ENCODE measurements at regions not wholly inside any gene's neighbourhood (a gene's known extent, or its start where the extent isn't known, plus 50 kb on each side); places are given as distances from the start of the nearest gene placed in this dataset.

DNA sequence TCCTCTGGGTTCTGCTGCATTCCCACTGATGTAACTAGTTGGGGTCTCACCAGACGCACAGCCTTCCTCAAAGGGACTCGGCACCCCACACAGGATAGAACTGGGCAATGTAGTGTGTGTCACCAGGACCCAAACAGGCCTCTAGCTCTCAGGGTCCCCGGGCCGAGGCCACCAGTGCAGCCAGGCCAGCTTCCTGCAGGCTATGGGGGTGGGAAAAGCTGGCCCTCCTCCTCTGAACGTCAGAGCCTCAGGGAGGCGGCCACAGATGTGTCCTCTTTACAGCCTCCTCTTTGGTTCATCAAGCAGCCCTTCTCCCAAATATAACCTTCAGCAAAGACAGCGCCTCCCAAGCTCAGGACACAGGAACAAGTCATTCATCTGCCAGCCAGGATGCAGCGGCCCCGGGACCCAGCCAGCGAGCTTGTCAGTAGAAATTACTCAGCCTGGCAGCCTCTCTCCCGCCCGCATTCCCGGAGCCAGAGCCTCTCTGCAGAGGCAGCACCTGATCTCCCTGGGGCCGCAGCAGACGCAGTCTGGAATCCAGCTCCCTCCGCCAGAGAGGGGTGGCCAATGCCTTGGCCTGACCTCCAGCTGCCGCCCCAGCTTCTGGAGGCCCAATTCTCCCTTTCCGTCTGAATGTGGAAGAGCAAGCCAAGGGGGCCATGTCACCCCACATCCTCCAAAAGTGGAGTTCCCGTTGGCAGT is 288.5 kb downstream of the FBXW7 start:
- H3K4me2 ChIP-seq (replicated peaks; ENCODE audit: extremely low read depth, low read length, poor library complexity, severe bottlenecking) = no peak overlapping the region
- H3K4me3 Mint-ChIP-seq = no peak overlapping the region
- no peaks in the 10 kb centered on the region for H3K36me3 Mint-ChIP-seq
- no peaks in the 10 kb centered on the region for H3K79me2 ChIP-seq (ENCODE audit: insufficient read depth, low read length)
- no peak for DNase-seq
- H4K20me1 ChIP-seq (ENCODE audit: insufficient read depth, low read length) = no peaks in the 10 kb centered on the region
- no peak overlapping the region for H2AFZ ChIP-seq (ENCODE audit: insufficient read depth, low read depth, low read length, poor library complexity, severe bottlenecking)
- H3K27ac Mint-ChIP-seq = no peak overlapping the region
- TF ChIP-seq, protein P1, sequence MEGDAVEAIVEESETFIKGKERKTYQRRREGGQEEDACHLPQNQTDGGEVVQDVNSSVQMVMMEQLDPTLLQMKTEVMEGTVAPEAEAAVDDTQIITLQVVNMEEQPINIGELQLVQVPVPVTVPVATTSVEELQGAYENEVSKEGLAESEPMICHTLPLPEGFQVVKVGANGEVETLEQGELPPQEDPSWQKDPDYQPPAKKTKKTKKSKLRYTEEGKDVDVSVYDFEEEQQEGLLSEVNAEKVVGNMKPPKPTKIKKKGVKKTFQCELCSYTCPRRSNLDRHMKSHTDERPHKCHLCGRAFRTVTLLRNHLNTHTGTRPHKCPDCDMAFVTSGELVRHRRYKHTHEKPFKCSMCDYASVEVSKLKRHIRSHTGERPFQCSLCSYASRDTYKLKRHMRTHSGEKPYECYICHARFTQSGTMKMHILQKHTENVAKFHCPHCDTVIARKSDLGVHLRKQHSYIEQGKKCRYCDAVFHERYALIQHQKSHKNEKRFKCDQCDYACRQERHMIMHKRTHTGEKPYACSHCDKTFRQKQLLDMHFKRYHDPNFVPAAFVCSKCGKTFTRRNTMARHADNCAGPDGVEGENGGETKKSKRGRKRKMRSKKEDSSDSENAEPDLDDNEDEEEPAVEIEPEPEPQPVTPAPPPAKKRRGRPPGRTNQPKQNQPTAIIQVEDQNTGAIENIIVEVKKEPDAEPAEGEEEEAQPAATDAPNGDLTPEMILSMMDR (IDR thresholded peaks at IDR 0.05) = no peak
- H3K27ac ChIP-seq (ENCODE audit: low read depth in 1 of 2, low read length in 2 of 2) = no peak overlapping the region
- H3K4me3 ChIP-seq (replicated peaks in 1 of 3; ENCODE audit: low read depth in 2 of 3, low read length in 3 of 3) = no peak overlapping the region
- H3K27me3 Mint-ChIP-seq (ENCODE audit: low read depth in 3 of 3) = peaks cover 0 to 7% (median 0%) of the 10 kb centered on the region in 3 donors
- intact Hi-C loops (cut with micrococcal nuclease) = no loop called here
- no peak overlapping the region for H3K9ac ChIP-seq (ENCODE audit: insufficient read depth, low read length, poor library complexity, severe bottlenecking)
- H3K4me1 Mint-ChIP-seq = peaks cover 7% of the 10 kb centered on the region
- no peaks in the 10 kb centered on the region for H3K9me3 ChIP-seq (replicated peaks in 1 of 2; ENCODE audit: control insufficient read depth in 1 of 2, insufficient read depth in 1 of 2, low read length in 2 of 2)
- no peaks in the 10 kb centered on the region for H3K27me3 ChIP-seq (ENCODE audit: control insufficient read depth in 2 of 2, insufficient read depth in 2 of 2, low read length in 2 of 2)
- H3K9me3 Mint-ChIP-seq = peaks cover 0 to 9% (median 1%) of the 10 kb centered on the region in 7 donors
- no peaks in the 10 kb centered on the region for H3K36me3 ChIP-seq (replicated peaks in 1 of 2; ENCODE audit: control insufficient read depth in 1 of 2, insufficient read depth in 2 of 2, low read length in 2 of 2)
- WGBS (ENCODE audit: insufficient coverage) = 96% methylated on average over 13 of the region's 19 CpGs
- no peaks in the 10 kb centered on the region for H3K4me1 ChIP-seq (ENCODE audit: control insufficient read depth in 1 of 2, insufficient read depth in 2 of 2, low read length in 2 of 2)

DNA sequence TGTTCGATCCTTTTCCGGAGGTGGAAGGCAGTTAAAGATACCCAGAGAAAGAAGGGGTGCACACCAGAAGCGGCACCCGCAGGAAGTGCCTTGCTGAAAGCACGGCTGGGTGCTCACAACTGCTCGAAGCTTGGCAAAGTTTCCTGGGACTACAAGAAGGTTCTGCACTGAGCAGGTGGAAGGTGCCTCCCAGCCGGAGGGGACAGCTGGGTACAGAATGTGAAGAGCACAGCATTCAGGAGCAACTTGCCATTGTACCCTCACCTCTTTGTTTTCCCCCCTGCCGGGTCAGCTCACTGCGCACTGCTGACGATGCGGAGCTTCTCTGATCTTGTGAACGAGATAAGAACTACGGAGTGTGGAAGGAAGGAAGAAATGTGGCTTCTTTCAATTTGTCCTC is 289.2 kb downstream of the FBXW7 start:
- Histone ChIP-seq H2AFZ (ENCODE audit: insufficient read depth, low read depth, low read length, poor library complexity, severe bottlenecking) (no peak overlapping the region), H3K4me3 (replicated peaks in 1 of 3; ENCODE audit: low read depth in 2 of 3, low read length in 3 of 3) (no peak overlapping the region), H3K27ac (ENCODE audit: low read depth in 1 of 2, low read length in 2 of 2) (no peak overlapping the region), H3K9ac (ENCODE audit: insufficient read depth, low read length, poor library complexity, severe bottlenecking) (no peak overlapping the region), H3K9me3 (replicated peaks in 1 of 2; ENCODE audit: control insufficient read depth in 1 of 2, insufficient read depth in 1 of 2, low read length in 2 of 2) (no peaks in the 10 kb centered on the region), H4K20me1 (ENCODE audit: insufficient read depth, low read length) (no peaks in the 10 kb centered on the region), H3K4me1 (ENCODE audit: control insufficient read depth in 1 of 2, insufficient read depth in 2 of 2, low read length in 2 of 2) (no peaks in the 10 kb centered on the region), H3K36me3 (replicated peaks in 1 of 2; ENCODE audit: control insufficient read depth in 1 of 2, insufficient read depth in 2 of 2, low read length in 2 of 2) (no peaks in the 10 kb centered on the region), H3K27me3 (ENCODE audit: control insufficient read depth in 2 of 2, insufficient read depth in 2 of 2, low read length in 2 of 2) (no peaks in the 10 kb centered on the region), H3K4me2 (replicated peaks; ENCODE audit: extremely low read depth, low read length, poor library complexity, severe bottlenecking) (no peak overlapping the region), H3K79me2 (ENCODE audit: insufficient read depth, low read length) (no peaks in the 10 kb centered on the region)
- intact Hi-C loops (cut with micrococcal nuclease) = no loop called here
- TF ChIP-seq, protein P1 (IDR thresholded peaks at IDR 0.05) = no peak
- DNase-seq = no peak
- H3K9me3 Mint-ChIP-seq = peaks cover 0 to 9% (median 1%) of the 10 kb centered on the region in 7 donors
- peaks cover 0 to 5% (median 0%) of the 10 kb centered on the region in 3 donors for H3K27me3 Mint-ChIP-seq (ENCODE audit: low read depth in 3 of 3)
- peaks cover 7% of the 10 kb centered on the region for H3K4me1 Mint-ChIP-seq
- H3K36me3 Mint-ChIP-seq = no peaks in the 10 kb centered on the region
- 94% methylated on average over 7 of the region's 13 CpGs for WGBS (ENCODE audit: insufficient coverage)
- H3K27ac Mint-ChIP-seq = no peak overlapping the region
- no peak overlapping the region for H3K4me3 Mint-ChIP-seq

Measured in CD14-positive monocyte (primary cell).